Peyer's patch (tissue), 4 donors: ENCODE measurements at regions not wholly inside any gene's neighbourhood (a gene's known extent, or its start where the extent isn't known, plus 50 kb on each side); places are given as distances from the start of the nearest gene placed in this dataset.
"Not testable (repeated sequence)": the region's sequence is repeated elsewhere in the genome, so short reads cannot be mapped to it uniquely, and the experiment has no call there.

Experiments
- DNase-seq, 3 donors: peaks; one replicate each; pipeline ENCODE4 v3.0.0-alpha.2; 2017 to 2019
- H3K27ac ChIP-seq, 4 donors: fragments of 200-600 bp; sonication (generic); one replicate each; pipeline ENCODE4 v1.5.1; 2016 to 2019
- H3K27me3 ChIP-seq, 2 donors: fragments of 200-600 bp; sonication (generic); one replicate each; pipeline ENCODE4 v1.5.1; 2019
- H3K36me3 ChIP-seq, 3 donors: fragments of 200-600 bp; sonication (generic); one replicate each; pipeline ENCODE4 v1.5.1; 2016 to 2019
- H3K4me1 ChIP-seq, 4 donors: fragments of 200-600 bp; sonication (generic); one replicate each; pipeline ENCODE4 v1.5.1; 2016 to 2019
- H3K4me3 ChIP-seq, 4 donors: fragments of 200-600 bp; sonication (generic); 1 replicate in 3 of 4; 2 replicates in 1 of 4; pipeline ENCODE4 v1.5.1; 2016 to 2019; ENCODE audit warnings: mild to moderate bottlenecking in 1 of 4
- H3K9me3 ChIP-seq, 4 donors: fragments of 200-600 bp; sonication (generic); one replicate each; pipeline ENCODE4 v1.5.1; 2016 to 2019; ENCODE audit warnings: mild to moderate bottlenecking in 1 of 4
- CTCF ChIP-seq, 6 experiments: fragments of 450-650 bp in 4 of 6; fragments of 200-600 bp in 2 of 6; sonication (generic) in 1 of 6; IDR thresholded peaks; one replicate each; pipeline ENCODE4 v1.5.1; 2017 to 2019; ENCODE audit warnings: antibody characterized with exemption in 6 of 6, mild to moderate bottlenecking in 3 of 6, moderate library complexity in 1 of 6
- POLR2A ChIP-seq, 2 donors: fragments of 450-650 bp; IDR thresholded peaks; one replicate each; pipeline ENCODE4 v1.5.1; 2017; ENCODE audit warnings: antibody characterized with exemption in 2 of 2, mild to moderate bottlenecking in 2 of 2, moderate library complexity in 2 of 2

- Histone ChIP-seq H3K9me3 (no peaks in the 10 kb centered on the region), H3K27me3 (no peaks in the 10 kb centered on the region), H3K4me1 (no peaks in the 10 kb centered on the region), H3K4me3 (no peak overlapping the region), H3K27ac (no peak overlapping the region), H3K36me3 (no peaks in the 10 kb centered on the region)
- no peak for DNase-seq
- TF ChIP-seq CTCF (IDR thresholded peaks at IDR 0.05) (no peak), POLR2A (IDR thresholded peaks at IDR 0.05) (no peak)
Observed at GRCh38 chr5:105195765-105196164, 1633.2 kb upstream of the NUDT12 start.

GRCh38 chr5:105172918-105173317 is 1610.3 kb upstream of the NUDT12 start:
- H3K27ac ChIP-seq: no peak overlapping the region
- no peaks in the 10 kb centered on the region for H3K27me3 ChIP-seq
- H3K4me1 ChIP-seq: no peaks in the 10 kb centered on the region
- no peak for DNase-seq
- no peaks in the 10 kb centered on the region for H3K9me3 ChIP-seq
- H3K4me3 ChIP-seq: no peak overlapping the region
- TF ChIP-seq POLR2A (IDR thresholded peaks at IDR 0.05) (no peak), CTCF (IDR thresholded peaks at IDR 0.05) (no peak)
- H3K36me3 ChIP-seq: no peaks in the 10 kb centered on the region

- Histone ChIP-seq H3K4me1 (no peaks in the 10 kb centered on the region), H3K27ac (no peak overlapping the region), H3K9me3 (no peaks in the 10 kb centered on the region), H3K36me3 (no peaks in the 10 kb centered on the region), H3K4me3 (no peak overlapping the region), H3K27me3 (no peaks in the 10 kb centered on the region)
- DNase-seq: no peak
- TF ChIP-seq POLR2A (IDR thresholded peaks at IDR 0.05) (no peak), CTCF (IDR thresholded peaks at IDR 0.05) (no peak)
Observed at GRCh38 chr5:105168806-105169205, 1606.2 kb upstream of the NUDT12 start.

- Histone ChIP-seq H3K4me1 (no peaks in the 10 kb centered on the region), H3K36me3 (no peaks in the 10 kb centered on the region), H3K27ac (no peak overlapping the region), H3K4me3 (no peak overlapping the region), H3K27me3 (no peaks in the 10 kb centered on the region), H3K9me3 (no peaks in the 10 kb centered on the region)
- no peak for TF ChIP-seq CTCF (IDR thresholded peaks at IDR 0.05)
- TF ChIP-seq POLR2A (IDR thresholded peaks at IDR 0.05): no peak
- no peak for DNase-seq
Observed at GRCh38 chr5:105167092-105167491, 1604.5 kb upstream of the NUDT12 start.

- H3K9me3 ChIP-seq: no peaks in the 10 kb centered on the region
- no peaks in the 10 kb centered on the region for H3K4me1 ChIP-seq
- no peak overlapping the region for H3K4me3 ChIP-seq
- H3K36me3 ChIP-seq: no peaks in the 10 kb centered on the region
- no peaks in the 10 kb centered on the region for H3K27me3 ChIP-seq
- H3K27ac ChIP-seq: no peak overlapping the region
- TF ChIP-seq CTCF (IDR thresholded peaks at IDR 0.05) (no peak), POLR2A (IDR thresholded peaks at IDR 0.05) (no peak)
- no peak for DNase-seq
Observed at GRCh38 chr5:105163547-105163946, 1601.0 kb upstream of the NUDT12 start.

GRCh38 chr5:105162557-105162956 is 1600.0 kb upstream of the NUDT12 start:
- H3K9me3 ChIP-seq, H3K4me1 ChIP-seq, H3K27me3 ChIP-seq, DNase-seq, H3K4me3 ChIP-seq, H3K36me3 ChIP-seq, H3K27ac ChIP-seq: not testable (repeated sequence)
